GM11168 (cell line): ENCODE measurements at regions not wholly inside any gene's neighbourhood (a gene's known extent, or its start where the extent isn't known, plus 50 kb on each side); places are given as distances from the start of the nearest gene placed in this dataset.
"Not testable (repeated sequence)": the region's sequence is repeated elsewhere in the genome, so short reads cannot be mapped to it uniquely, and the experiment has no call there.

Experiments used
- in situ Hi-C: fragments of 300-500 bp; cut with MboI; formaldehyde crosslinking; loops from one replicate; pipeline ENCODE4 v1.12.0; 2022; ENCODE audit warnings: low sequenced_read_pairs; ENCODE audit not compliant: unreplicated experiment

GRCh38 chr1:229000187-229000586 is 264.9 kb downstream of the RHOU start:
- in situ Hi-C loops: no loop called here

GRCh38 chr1:229001467-229002011 is 266.3 kb downstream of the RHOU start:
- in situ Hi-C loops: no loop called here

- in situ Hi-C loops: no loop called here
Measured at GRCh38 chr1:229002037-229002436, 266.8 kb downstream of the RHOU start.

GRCh38 chr1:229002451-229002960 is 267.2 kb downstream of the RHOU start:
- in situ Hi-C loops: no loop called here

GRCh38 chr1:229003233-229004031 is 267.5 kb upstream of the RAB4A start:
- in situ Hi-C loops: no loop called here

GRCh38 chr1:229004066-229004833 is 266.7 kb upstream of the RAB4A start:
- in situ Hi-C loops: no loop called here

- in situ Hi-C loops: no loop called here
Measured at GRCh38 chr1:229005097-229005496, 265.8 kb upstream of the RAB4A start.

GRCh38 chr1:229005556-229005955 is 265.4 kb upstream of the RAB4A start:
- in situ Hi-C loops: no loop called here

- in situ Hi-C loops: no loop called here
Measured at GRCh38 chr1:229006121-229006870, 264.6 kb upstream of the RAB4A start.

- in situ Hi-C loops: no loop called here
Measured at GRCh38 chr1:229007167-229007566, 263.7 kb upstream of the RAB4A start.

- in situ Hi-C loops: no loop called here
Measured at GRCh38 chr1:229007701-229008100, 263.2 kb upstream of the RAB4A start.

GRCh38 chr1:229008347-229008746 is 262.6 kb upstream of the RAB4A start:
- in situ Hi-C loops: not testable (repeated sequence)

GRCh38 chr1:229011022-229011421 is 259.9 kb upstream of the RAB4A start:
- in situ Hi-C loops: no loop called here

- in situ Hi-C loops: no loop called here
Measured at GRCh38 chr1:229012823-229013222, 258.1 kb upstream of the RAB4A start.

- in situ Hi-C loops: no loop called here
Measured at GRCh38 chr1:229013981-229014380, 256.9 kb upstream of the RAB4A start.

- in situ Hi-C loops: no loop called here
Measured at GRCh38 chr1:229015806-229016205, 255.1 kb upstream of the RAB4A start.

GRCh38 chr1:229017091-229017490 is 253.8 kb upstream of the RAB4A start:
- in situ Hi-C loops: no loop called here

- in situ Hi-C loops: no loop called here
Measured at GRCh38 chr1:229018674-229019295, 252.1 kb upstream of the RAB4A start.

GRCh38 chr1:229019663-229020271 is 251.1 kb upstream of the RAB4A start:
- in situ Hi-C loops: no loop called here
